Left colon (tissue), 2 donors: ENCODE measurements at regions not wholly inside any gene's neighbourhood (a gene's known extent, or its start where the extent isn't known, plus 50 kb on each side); places are given as distances from the start of the nearest gene placed in this dataset.

Experiments used
- ATAC-seq: fragments of 200-7000 bp; cut with Tn5 transposase; one replicate; pipeline ENCODE4 v1.9.1; 2020; ENCODE audit warnings: mild to moderate bottlenecking, moderate library complexity
- DNase-seq, 2 donors: peaks; one replicate each; pipeline ENCODE4 v3.0.0-alpha.2; 2020
- intact Hi-C, 2 donors: fragments of 100-400 bp; cut with DNase I in 1 of 2; cut with micrococcal nuclease in 1 of 2; formaldehyde crosslinking; loops; one replicate each; pipeline versions ENCODE4 v1.11.2 to v1.14.0; 2022; cut with DNase I, micrococcal nuclease
- donor health status: DM: no; HTN: no; CAD: no.
- donor health status: DM: yes; HTN: yes; CAD: no.

DNA sequence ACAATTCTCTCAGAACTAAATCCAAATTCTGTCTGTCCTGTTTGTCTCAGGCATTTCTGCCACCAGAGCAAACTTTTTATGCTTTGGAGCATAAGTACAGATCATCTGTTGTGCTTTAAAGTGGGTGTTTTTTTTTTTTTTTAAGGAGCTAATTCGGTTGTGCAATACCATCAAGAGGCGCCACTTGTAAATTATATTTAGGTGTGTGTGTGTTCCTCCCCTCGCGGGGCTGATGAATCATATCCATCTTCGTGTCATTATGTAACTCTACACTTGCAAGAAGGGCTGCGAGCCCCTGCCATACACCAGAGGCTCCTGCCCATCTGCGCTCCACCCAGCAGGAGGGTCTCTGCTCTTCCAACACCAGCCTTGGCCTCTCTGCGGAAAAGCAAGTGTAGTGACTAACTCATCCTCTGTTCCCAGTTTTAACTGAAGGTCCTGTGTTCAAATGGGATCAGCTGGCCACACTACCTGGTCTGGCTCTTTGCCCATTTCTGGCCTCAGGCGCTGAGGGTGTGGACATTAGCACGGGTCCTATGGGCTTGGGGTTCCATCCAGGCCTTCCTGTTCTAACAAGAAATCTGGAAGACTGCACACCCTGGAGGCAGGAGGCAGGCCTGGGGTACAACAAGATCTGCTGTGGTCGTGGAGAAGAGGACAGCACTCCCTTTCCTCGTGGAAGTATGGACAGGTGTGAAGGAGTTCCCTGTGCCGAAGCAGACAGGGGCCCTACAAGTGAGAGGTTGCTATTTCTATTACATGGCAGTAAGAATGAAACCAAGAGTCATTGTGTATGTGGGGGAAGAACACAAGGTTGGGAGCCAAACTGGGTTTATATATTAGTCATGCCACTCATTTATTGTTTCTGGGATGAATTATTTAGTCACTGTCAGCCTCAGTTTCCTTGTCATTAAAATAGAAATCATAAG lies 96.1 kb upstream of the MBNL2 start:
- DNase-seq = no peak
- ATAC-seq = no peak
- intact Hi-C loops = no loop called here

DNA sequence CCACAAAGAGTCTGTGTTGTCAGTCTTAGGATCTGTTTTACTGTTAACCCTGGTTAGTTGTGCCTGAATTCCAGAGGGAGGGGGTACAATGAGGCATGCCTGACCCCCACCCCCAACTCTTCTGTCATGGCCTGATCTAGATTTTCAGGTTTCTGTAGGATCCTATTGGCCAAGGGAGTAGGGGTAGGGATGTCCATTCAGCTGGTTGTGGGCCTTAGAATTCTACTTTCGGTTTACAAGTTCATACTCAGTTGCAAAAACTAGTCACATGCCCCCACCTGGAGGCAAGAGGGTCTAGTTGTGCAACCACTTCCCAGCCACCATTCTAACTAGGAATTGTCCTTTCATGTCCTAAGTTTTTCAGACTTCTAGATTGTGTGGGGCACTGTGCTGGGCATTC lies 94.3 kb upstream of the MBNL2 start:
- DNase-seq (no peak), ATAC-seq (no peak)
- intact Hi-C loops = no loop called here

DNA sequence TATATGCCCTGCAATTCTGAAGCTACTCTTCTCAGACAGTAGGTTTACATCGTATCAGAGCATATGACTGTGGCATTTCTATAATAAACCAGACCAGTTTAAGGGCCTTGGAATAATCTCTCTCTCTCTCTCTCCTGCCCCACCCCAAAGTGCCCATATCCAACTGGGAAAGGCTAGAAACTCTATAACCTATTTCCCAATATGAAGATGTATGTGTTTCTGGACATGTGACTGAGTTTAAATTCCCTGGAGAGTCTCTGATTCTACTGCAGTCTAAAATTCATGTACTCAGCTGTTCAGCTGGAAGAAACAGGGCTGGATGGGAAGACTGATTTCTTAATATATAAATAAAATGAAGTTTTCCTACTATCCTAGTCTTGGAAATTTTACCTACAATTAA lies 91.9 kb upstream of the MBNL2 start:
- DNase-seq (no peak), ATAC-seq (no peak)
- intact Hi-C loops = no loop called here

DNA sequence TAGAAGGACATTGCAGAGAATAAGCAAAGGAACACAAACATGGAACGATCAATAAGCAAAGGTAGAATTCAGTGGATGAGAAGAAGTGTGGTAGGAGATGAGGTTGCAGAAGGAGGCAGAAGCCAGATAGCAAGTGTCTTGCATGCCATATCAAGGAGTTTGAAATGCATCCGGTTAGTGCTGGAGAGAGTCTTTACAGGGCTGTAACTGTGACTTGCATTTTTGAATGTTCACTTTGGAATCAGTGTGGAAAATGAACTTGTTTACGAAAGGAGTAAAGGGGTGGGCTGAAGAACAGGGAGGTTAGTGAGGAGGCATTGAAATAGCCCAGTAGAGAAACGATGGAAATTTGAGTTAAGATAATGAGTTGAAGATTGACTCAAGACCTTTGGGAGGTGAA lies 90.7 kb upstream of the MBNL2 start:
- no peak for ATAC-seq

DNA sequence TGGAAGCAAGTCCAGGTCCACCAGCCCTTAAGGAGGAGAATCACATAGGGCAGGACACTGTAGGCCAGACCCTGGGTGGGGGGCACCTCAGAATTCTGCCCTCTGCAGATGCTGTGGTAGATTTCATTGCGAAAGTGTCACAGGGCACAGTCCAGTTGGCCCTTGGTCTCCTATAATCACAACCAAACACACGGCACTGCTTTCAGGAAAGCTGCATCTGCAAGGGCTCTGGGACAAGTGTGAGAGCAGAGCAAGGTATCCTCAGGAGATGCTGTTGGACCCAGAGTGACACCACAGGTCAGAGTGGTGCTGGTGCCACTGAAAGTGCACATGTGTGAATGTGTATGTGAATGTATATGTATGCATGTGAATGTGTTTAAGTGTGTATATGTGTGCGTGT lies 88.6 kb upstream of the MBNL2 start:
- intact Hi-C loops = no loop called here
- no peak for ATAC-seq
- no peak for DNase-seq

More for the DNA sequence above, 90.7 kb upstream of the MBNL2 start:
- DNase-seq = no peak
- intact Hi-C loops = no loop called here

DNA sequence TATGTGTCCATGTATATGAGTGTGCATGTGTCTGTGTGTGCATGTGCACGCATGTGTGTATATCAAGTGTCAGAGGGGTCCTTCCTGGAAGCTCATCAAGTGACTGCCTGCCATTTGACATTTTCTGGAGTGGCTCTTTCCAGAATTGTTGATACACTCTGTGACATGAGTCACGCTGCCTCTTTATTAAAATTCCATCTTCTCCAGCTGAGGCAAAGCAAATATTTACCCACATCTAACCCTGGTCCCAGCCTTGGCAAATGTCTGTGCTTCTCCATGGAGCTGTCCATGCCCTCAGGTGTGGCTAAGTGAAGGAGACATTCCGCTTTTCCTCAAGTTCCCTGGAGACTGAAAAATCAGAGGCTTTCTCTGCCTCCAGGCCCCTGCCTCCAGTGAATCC lies 88.2 kb upstream of the MBNL2 start:
- intact Hi-C loops = no loop called here
- ATAC-seq = peak; percentile 81
- no peak for DNase-seq

DNA sequence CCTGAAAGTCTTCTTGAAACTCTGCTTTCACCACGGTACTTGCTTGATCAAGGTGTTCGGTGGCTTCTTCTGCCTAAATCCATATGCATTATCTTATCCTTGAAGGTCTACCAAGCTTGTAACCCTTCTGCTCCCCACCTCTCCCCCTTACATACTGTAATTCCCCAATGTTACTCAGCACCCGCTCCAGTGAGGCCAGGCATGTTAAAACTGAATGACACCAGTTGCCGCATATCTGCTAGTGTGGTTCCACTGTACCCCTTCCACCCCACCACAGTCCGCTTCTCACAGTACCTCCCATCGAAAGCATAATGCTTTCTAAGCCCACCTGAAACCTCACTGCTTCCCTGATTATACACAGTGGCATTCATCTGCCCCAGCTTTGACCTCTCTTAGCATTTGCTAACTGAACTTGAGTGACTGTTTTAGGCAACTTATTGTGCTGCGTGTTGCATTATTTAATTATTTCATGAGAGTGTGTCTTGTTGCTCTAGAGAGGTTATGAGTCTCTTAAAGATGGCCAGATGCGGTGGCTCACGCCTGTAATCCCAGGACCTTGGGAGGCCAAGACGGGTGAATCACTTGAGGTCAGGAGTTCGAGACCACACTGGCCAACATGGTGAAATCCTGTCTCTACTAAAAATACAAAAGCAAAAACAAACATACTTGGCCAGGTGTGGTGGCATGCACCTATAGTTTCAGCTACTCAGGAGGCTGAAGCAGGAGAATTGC lies 87.6 kb upstream of the MBNL2 start:
- DNase-seq (no peak), ATAC-seq (no peak)
- intact Hi-C loops = no loop called here

DNA sequence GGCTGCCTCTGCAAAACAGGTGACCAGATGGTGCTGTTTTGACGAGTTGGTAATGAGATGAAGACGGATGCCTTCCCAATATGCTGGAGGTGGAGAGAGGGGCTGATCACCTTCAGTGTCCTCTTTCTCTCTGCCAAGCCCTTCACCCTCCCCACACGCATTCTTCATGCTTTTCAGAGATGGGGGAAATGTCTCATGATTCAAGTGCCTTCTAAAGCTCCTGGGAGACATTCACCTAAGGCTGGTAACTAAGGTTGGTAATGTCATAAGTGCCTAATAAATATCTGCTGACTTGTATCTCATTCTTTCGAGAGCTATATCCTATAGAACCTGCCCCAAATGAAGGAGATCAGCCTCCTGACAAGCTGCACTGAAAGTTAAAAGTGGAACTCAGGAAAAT lies 86.2 kb upstream of the MBNL2 start:
- DNase-seq (no peak), ATAC-seq (no peak)
- intact Hi-C loops = no loop called here

DNA sequence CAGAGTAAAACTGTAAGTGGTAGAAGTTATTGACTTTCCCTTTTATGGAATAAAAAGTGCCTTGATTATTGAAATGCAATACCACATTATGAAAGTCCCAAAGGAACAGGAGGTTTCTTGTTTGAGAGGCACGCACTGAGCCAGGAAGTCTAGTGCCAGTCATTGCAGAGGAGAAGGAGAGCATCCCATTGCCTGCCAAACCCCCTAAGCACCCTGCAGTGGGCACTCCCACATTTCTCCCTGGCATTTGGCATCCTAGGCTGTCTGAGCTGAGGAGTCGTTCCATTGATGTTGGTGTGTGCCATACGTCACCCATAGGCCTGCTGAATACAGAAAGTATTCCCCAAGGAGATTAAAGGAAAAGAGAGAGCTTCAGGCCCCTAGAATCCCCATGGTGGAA lies 85.7 kb upstream of the MBNL2 start:
- ATAC-seq = no peak

DNA sequence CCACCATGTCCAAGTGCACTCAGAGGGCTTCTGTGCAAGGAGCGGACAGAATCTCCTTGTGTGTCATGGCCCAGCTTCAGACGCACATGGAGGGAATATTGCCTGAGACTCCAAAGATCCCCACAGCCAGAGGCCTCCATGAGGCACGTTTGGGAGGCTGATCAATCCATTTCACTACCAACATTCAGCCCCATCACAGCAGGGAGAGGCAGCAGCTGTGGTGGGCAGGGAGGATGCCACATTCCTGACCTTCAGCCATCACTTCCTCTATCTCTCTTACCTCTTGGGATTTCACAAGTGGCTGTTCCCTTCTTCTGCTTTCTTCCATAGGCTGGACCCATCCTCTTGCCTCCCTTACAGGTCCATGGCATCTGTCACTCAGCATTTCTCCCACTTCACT lies 82.4 kb upstream of the MBNL2 start:
- intact Hi-C loops = no loop called here
- DNase-seq (no peak), ATAC-seq (no peak)

More for the DNA sequence above, 85.7 kb upstream of the MBNL2 start:
- intact Hi-C loops = no loop called here
- DNase-seq = no peak

DNA sequence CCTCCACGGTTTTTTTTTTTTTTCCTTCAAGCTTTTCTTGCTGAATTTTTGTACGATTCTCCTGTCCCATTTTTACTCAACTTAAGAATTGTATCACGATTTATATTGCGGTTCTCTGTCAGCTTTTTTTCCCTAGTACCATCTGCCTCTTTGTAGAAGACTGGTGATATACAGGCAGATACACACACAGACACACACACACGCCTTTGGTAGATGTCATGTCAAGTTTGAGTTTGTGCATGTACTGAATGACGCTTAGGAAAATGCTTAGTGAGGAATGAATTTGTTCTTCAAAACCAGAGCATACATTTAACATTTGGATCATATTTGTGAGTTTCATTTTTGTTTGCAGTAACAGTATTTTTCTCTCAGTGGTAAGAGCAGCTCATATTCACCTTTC lies 82.0 kb upstream of the MBNL2 start:
- intact Hi-C loops = no loop called here
- DNase-seq = no peak
- ATAC-seq = no peak

DNA sequence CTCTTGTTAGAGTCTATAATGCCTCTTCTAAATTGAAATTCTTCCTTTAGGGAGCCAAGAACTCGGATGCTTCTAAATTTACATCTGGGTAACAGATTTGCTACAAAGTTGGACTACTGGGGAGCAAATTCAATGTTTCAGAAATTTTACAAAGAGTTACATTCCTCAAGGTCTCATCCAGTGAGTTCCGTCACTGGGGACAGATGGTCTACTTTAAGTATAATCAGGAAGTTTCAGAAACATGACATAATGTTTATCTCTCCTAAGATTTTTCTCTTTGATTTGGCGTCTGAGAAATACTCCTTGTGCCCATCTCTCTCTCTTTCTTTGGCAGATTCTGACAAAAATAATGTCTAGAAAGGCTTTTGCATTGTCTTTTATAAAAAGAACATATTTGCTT lies 81.5 kb upstream of the MBNL2 start:
- ATAC-seq = peak; percentile 24
- no peak for DNase-seq
- intact Hi-C loops = no loop called here

DNA sequence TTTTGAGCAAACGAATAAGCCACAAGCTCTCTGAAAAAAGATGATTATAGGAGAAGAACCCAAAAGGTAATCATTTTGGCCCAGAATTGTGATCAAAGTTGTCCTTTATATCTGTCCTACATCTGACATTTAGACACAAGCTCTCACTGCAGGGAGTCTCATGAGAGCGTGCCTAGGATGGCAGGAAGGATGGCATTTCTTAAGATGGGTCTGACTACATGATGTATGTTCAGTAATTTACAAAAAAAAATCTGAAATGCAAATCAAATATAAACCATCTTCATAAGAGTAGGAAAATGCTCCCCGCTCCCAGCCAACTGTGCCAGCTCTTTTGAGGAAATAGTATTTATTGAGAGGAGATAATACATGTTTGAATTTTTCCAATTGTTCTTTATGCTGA lies 81.0 kb upstream of the MBNL2 start:
- ATAC-seq (no peak), DNase-seq (no peak)
- intact Hi-C loops = no loop called here

DNA sequence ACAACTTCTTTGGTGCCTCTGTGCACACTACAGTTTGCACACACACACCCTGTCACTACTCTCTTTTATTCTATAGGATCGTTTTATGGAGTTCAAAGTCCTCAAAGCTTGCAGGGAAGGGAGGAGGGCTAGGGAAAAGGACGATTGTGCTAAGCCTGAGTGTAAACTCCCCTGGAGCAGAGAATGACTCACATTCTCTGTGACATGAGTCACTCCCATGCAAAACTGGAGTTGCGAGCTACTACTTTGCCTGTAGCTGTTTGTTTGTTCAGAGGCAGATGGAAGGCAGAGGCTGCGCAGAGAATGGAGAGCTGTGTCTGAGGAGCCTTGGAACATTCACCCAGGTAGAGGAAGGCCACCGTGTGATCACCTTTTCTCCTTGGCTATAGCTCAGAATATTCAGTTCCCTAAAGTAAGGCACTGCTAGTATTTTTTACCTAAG lies 80.5 kb upstream of the MBNL2 start:
- intact Hi-C loops = no loop called here
- DNase-seq (peak; percentile 81 to 84), ATAC-seq (peak; percentile 94)

DNA sequence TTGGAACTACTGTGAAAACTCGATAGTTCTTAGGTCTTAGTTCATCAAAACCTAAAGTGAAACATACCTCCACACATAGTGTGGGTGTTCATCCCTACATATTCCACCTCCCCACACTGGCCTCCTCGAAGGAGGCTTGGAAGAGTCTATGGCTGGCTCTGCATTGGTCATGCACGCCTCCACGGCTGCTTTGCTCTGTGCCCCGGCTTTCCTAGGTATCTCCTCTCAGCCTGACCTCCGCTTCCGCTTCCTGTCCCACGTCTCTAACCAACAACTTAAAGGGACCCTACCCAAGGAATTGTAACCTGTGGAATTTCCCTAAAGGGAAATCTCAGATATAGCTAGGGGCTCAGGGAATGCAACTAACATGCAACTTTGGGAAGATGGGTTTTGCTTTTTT lies 79.7 kb upstream of the MBNL2 start:
- ATAC-seq (peak; percentile 74), DNase-seq (peak; percentile 73 to 76)
- intact Hi-C loops = no loop called here

DNA sequence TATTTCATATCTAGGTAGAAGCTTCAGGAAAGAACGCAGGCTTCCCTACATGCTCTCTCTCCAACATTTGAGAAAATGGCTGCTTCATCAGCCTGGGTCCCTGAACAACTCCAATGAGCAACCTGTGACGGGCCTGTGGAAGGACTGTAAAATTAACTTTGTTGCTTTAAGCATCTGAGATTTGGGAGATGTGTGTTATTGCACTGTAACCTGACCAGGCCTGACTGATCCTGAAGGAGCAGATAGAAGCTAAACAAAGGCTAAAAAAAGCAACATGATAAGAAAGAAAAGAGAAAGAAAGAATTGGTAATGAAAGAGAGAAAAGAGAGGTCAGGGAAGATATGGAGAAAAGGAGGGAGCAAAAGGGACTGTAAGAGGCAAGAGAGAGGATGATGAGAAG lies 77.1 kb upstream of the MBNL2 start:
- no peak for DNase-seq
- intact Hi-C loops = no loop called here
- ATAC-seq = no peak

DNA sequence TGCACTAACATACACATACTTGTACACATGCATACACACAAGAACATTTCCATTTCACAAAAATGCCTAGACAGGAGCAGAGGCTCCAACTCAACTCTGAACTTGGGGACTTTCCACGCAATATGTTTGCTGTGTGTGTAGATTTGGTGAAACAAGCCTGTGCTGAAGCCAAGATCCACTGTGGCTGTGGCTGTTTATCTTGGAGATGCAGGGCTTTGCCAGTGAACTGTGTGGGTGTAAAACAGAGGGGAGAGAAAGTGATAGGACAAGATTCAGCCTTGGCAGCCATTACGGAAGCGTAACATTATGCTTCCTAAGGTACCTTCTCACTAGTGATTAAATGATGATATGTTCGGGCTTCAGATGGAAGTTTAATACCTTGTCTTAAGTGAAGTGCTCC lies 73.2 kb upstream of the MBNL2 start:
- intact Hi-C loops = no loop called here
- DNase-seq (no peak), ATAC-seq (no peak)

DNA sequence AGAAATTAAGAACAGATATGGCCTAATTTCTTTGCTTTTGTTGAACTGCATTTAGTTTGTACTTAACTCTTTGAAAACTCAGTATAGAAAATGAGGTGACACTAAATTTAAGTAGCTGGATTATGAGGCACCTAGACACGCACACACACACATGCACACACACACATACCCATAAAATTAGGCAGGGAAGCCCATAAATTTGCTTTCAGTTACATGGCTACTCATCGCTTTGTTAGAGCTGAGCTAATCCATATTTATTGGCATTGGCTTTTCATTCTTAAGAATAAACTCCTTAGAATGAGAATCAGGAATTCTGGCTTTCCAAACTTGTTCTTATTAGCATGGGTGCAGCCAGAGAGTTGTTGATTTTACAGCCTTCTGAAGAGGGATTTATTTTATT lies 61.7 kb upstream of the MBNL2 start:
- DNase-seq = no peak
- intact Hi-C loops = no loop called here
- ATAC-seq = no peak

DNA sequence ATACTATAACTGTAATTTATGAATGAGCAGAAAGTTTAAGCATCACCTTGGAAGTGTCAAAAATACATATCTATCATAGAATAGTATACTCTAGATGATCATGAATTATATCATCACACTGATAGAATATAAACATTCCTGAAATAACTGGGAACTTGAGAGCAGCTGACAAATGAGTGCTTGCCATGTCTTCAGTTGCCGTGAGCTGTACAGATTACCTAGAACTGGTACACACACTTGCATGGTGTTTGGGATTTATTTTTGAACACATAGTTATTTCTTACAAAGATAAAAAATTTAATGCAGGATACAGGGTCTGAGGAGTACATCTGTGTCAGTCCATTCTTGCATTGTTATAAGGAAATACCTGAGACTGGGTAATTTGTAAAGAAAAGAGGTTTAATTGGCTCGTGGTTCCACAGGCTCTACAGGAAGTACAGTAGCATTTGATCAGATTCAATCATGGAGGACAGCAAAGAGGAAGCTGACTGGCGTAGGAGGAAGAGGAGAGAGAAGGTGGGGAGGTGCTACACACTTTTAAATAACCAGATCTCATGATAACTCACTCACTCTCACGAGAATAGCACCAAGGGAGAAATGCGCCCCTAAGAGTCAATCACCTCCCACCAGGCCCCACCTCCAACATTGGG lies 60.4 kb upstream of the MBNL2 start:
- intact Hi-C loops = no loop called here

More for the DNA sequence above, 60.4 kb upstream of the MBNL2 start:
- DNase-seq (no peak), ATAC-seq (no peak)
